HepG2 (cell line): ENCODE measurements at regions not wholly inside any gene's neighbourhood (a gene's known extent, or its start where the extent isn't known, plus 50 kb on each side); places are given as distances from the start of the nearest gene placed in this dataset.

Source experiments
- CTCF ChIP-seq: sonication (generic); formaldehyde crosslinking; IDR thresholded peaks from 2 replicates; pipeline ENCODE4 v1.5.0; 2020; ENCODE audit warnings: mild to moderate bottlenecking, missing genetic modification reagents, moderate library complexity
- ZBTB21 ChIP-seq: sonication (generic); formaldehyde crosslinking; IDR thresholded peaks from 2 replicates; pipeline ENCODE4 v1.4.0; 2020; ENCODE audit warnings: missing genetic modification reagents

GRCh38 chr13:80560609-80561008 is 219.7 kb upstream of the SPRY2 start:
- TF ChIP-seq CTCF (no peak), ZBTB21 (CRISPR knock-in tag) (no peak)
